ENCODE measurements at regions not wholly inside any gene's neighbourhood (a gene's known extent, or its start where the extent isn't known, plus 50 kb on each side); places are given as distances from the start of the nearest gene placed in this dataset.

GRCh38 chr9:18314316-18314715 is 159.6 kb upstream of the ADAMTSL1 start:
- TF ChIP-seq EZH2 (IDR thresholded peaks at IDR 0.05; ENCODE audit: insufficient read depth, low read length) (no peak), CTCF (IDR thresholded peaks at IDR 0.05; ENCODE audit: insufficient read depth, low read depth, low read length) (no peak)
- H3K27ac Mint-ChIP-seq (ENCODE audit: unreplicated experiment) = no peak overlapping the region
- no peak overlapping the region for H3K4me3 ChIP-seq (ENCODE audit: insufficient read depth, low read depth, low read length)
- H3K4me3 Mint-ChIP-seq (ENCODE audit: unreplicated experiment) = no peak overlapping the region
- no peak overlapping the region for H3K27ac ChIP-seq (ENCODE audit: low read depth, low read length)
- peaks cover 1% of the 10 kb centered on the region for H3K36me3 Mint-ChIP-seq (ENCODE audit: low read depth, unreplicated experiment)
- DNase-seq (ENCODE audit: low read depth) (peak; percentile 58), FAIRE-seq (peak; percentile 23)
- H2AFZ ChIP-seq (ENCODE audit: low read depth, low read length) = peak overlapping the region; percentile 30
- peak overlapping the region; percentile 18 for H3K4me2 ChIP-seq (ENCODE audit: low read length)
- no peaks in the 10 kb centered on the region for H3K9me3 ChIP-seq (ENCODE audit: insufficient read depth, low read depth, low read length)
- no peaks in the 10 kb centered on the region for H3K79me2 ChIP-seq (ENCODE audit: insufficient read depth, low read length)
- no peaks in the 10 kb centered on the region for H3K36me3 ChIP-seq (ENCODE audit: insufficient read depth, low read length)
- no peaks in the 10 kb centered on the region for H3K27me3 Mint-ChIP-seq (ENCODE audit: low read depth, unreplicated experiment)
- H3K4me1 ChIP-seq (ENCODE audit: insufficient read depth, low read length) = no peaks in the 10 kb centered on the region
- H3K9me3 Mint-ChIP-seq (ENCODE audit: unreplicated experiment) = peaks cover 4% of the 10 kb centered on the region
- H4K20me1 ChIP-seq (ENCODE audit: insufficient read depth, low read length) = no peaks in the 10 kb centered on the region
- H3K9ac ChIP-seq (ENCODE audit: low read length) = no peak overlapping the region
- H3K27me3 ChIP-seq (ENCODE audit: insufficient read depth, low read length) = no peaks in the 10 kb centered on the region
- peaks cover 5% of the 10 kb centered on the region for H3K4me1 Mint-ChIP-seq (ENCODE audit: low read depth, unreplicated experiment)

GRCh38 chr9:18317896-18318295 is 156.1 kb upstream of the ADAMTSL1 start:
- FAIRE-seq (no peak), DNase-seq (ENCODE audit: low read depth) (peak; percentile 43)
- Histone ChIP-seq H3K4me3 (ENCODE audit: insufficient read depth, low read depth, low read length) (no peak overlapping the region), H2AFZ (ENCODE audit: low read depth, low read length) (no peak overlapping the region), H3K27me3 (ENCODE audit: insufficient read depth, low read length) (no peaks in the 10 kb centered on the region), H3K9ac (ENCODE audit: low read length) (no peak overlapping the region), H3K4me1 (ENCODE audit: insufficient read depth, low read length) (no peaks in the 10 kb centered on the region), H3K79me2 (ENCODE audit: insufficient read depth, low read length) (no peaks in the 10 kb centered on the region), H4K20me1 (ENCODE audit: insufficient read depth, low read length) (no peaks in the 10 kb centered on the region), H3K27ac (ENCODE audit: low read depth, low read length) (no peak overlapping the region), H3K36me3 (ENCODE audit: insufficient read depth, low read length) (no peaks in the 10 kb centered on the region), H3K4me2 (ENCODE audit: low read length) (no peak overlapping the region), H3K9me3 (ENCODE audit: insufficient read depth, low read depth, low read length) (no peaks in the 10 kb centered on the region)
- peaks cover 1% of the 10 kb centered on the region for H3K36me3 Mint-ChIP-seq (ENCODE audit: low read depth, unreplicated experiment)
- peaks cover 4% of the 10 kb centered on the region for H3K9me3 Mint-ChIP-seq (ENCODE audit: unreplicated experiment)
- H3K4me1 Mint-ChIP-seq (ENCODE audit: low read depth, unreplicated experiment) = peaks cover 5% of the 10 kb centered on the region
- no peak overlapping the region for H3K27ac Mint-ChIP-seq (ENCODE audit: unreplicated experiment)
- TF ChIP-seq EZH2 (IDR thresholded peaks at IDR 0.05; ENCODE audit: insufficient read depth, low read length) (no peak), CTCF (IDR thresholded peaks at IDR 0.05; ENCODE audit: insufficient read depth, low read depth, low read length) (no peak)
- H3K4me3 Mint-ChIP-seq (ENCODE audit: unreplicated experiment) = no peak overlapping the region
- H3K27me3 Mint-ChIP-seq (ENCODE audit: low read depth, unreplicated experiment) = no peaks in the 10 kb centered on the region

GRCh38 chr9:18319918-18320445 is 154.0 kb upstream of the ADAMTSL1 start:
- Histone ChIP-seq H3K4me2 (ENCODE audit: low read length) (no peak overlapping the region), H3K9ac (ENCODE audit: low read length) (no peak overlapping the region), H3K27me3 (ENCODE audit: insufficient read depth, low read length) (no peaks in the 10 kb centered on the region), H3K9me3 (ENCODE audit: insufficient read depth, low read depth, low read length) (no peaks in the 10 kb centered on the region), H3K79me2 (ENCODE audit: insufficient read depth, low read length) (no peaks in the 10 kb centered on the region), H4K20me1 (ENCODE audit: insufficient read depth, low read length) (no peaks in the 10 kb centered on the region), H2AFZ (ENCODE audit: low read depth, low read length) (peak overlapping the region; percentile 9), H3K4me3 (ENCODE audit: insufficient read depth, low read depth, low read length) (no peak overlapping the region), H3K4me1 (ENCODE audit: insufficient read depth, low read length) (no peaks in the 10 kb centered on the region), H3K36me3 (ENCODE audit: insufficient read depth, low read length) (no peaks in the 10 kb centered on the region), H3K27ac (ENCODE audit: low read depth, low read length) (no peak overlapping the region)
- Mint-ChIP-seq H3K9me3 (ENCODE audit: unreplicated experiment) (peaks cover under 1% of the 10 kb centered on the region), H3K27me3 (ENCODE audit: low read depth, unreplicated experiment) (no peaks in the 10 kb centered on the region), H3K27ac (ENCODE audit: unreplicated experiment) (no peak overlapping the region), H3K4me1 (ENCODE audit: low read depth, unreplicated experiment) (no peaks in the 10 kb centered on the region), H3K36me3 (ENCODE audit: low read depth, unreplicated experiment) (no peaks in the 10 kb centered on the region), H3K4me3 (ENCODE audit: unreplicated experiment) (no peak overlapping the region)
- no peak for TF ChIP-seq CTCF (IDR thresholded peaks at IDR 0.05; ENCODE audit: insufficient read depth, low read depth, low read length)
- FAIRE-seq (no peak), DNase-seq (ENCODE audit: low read depth) (no peak)

Data from astrocyte (in vitro differentiated cells and primary cell).